ENCODE measurements at regions not wholly inside any gene's neighbourhood (a gene's known extent, or its start where the extent isn't known, plus 50 kb on each side); places are given as distances from the start of the nearest gene placed in this dataset.

GRCh38 chr22:48705917-48706605, 1121.6 kb downstream of the BRD1 start:
- DNase-seq (ENCODE audit: low read depth, low spot score) (no peak), ATAC-seq (no peak)
- H3K27ac ChIP-seq (ENCODE audit: low read depth, low read length): no peak overlapping the region
- ChIA-PET CTCF (no interaction called here), POLR2A (no interaction called here), RAD21 (ENCODE audit: low non-redundant PET in 1 of 2, low total read pairs in 2 of 2, uncharacterized antibody in 2 of 2, unreplicated experiment in 2 of 2) (no interaction called here)
- H4K20me1 ChIP-seq (ENCODE audit: insufficient read depth): no peaks in the 10 kb centered on the region
- no peaks in the 10 kb centered on the region for H3K27me3 ChIP-seq (ENCODE audit: insufficient read depth, low read length)
- no peaks in the 10 kb centered on the region for H3K79me2 ChIP-seq (ENCODE audit: insufficient read depth, low read length)
- H3K36me3 ChIP-seq (ENCODE audit: control insufficient read depth in 1 of 2, insufficient read depth in 2 of 2, low read length in 2 of 2): no peaks in the 10 kb centered on the region
- intact Hi-C loops (cut with micrococcal nuclease): no loop called here
- H3K4me2 ChIP-seq (ENCODE audit: low read length): no peak overlapping the region
- H3K4me1 ChIP-seq (ENCODE audit: control insufficient read depth in 1 of 2, insufficient read depth in 2 of 2, low read length in 2 of 2): no peaks in the 10 kb centered on the region
- no peaks in the 10 kb centered on the region; a peak in 1 of 4 replicates for H3K9me3 ChIP-seq (ENCODE audit: control insufficient read depth in 1 of 2, insufficient read depth in 1 of 2, low read depth in 1 of 2, low read length in 2 of 2)
- no peak for TF ChIP-seq CBX3 (IDR thresholded peaks at IDR 0.05; ENCODE audit: low read depth)
- no peak for TF ChIP-seq ELF1 (IDR thresholded peaks at IDR 0.05; ENCODE audit: borderline replicate concordance, low read depth)
- TF ChIP-seq ZBTB33 (IDR thresholded peaks at IDR 0.05; ENCODE audit: extremely low read depth, insufficient replicate concordance, low read length): no peak
- no peak for TF ChIP-seq ZNF274 (IDR thresholded peaks at IDR 0.05; ENCODE audit: low read depth, low read length)
- no peak for TF ChIP-seq TCF7L2 (IDR thresholded peaks at IDR 0.05; ENCODE audit: borderline replicate concordance, extremely low read depth, insufficient read depth, insufficient read length)
- no peak for TF ChIP-seq REST (IDR thresholded peaks at IDR 0.05; ENCODE audit: low read depth)
- no peak for TF ChIP-seq ATF3 (IDR thresholded peaks at IDR 0.05)
- TF ChIP-seq CTCF (IDR thresholded peaks at IDR 0.05 in 2 of 3, conservative IDR thresholded peaks at IDR 0.05 in 1 of 3; ENCODE audit: borderline replicate concordance in 1 of 3, insufficient read depth in 1 of 3, low read depth in 2 of 3, low read length in 2 of 3): no peak
- no peak for TF ChIP-seq POLR2AphosphoS5 (IDR thresholded peaks at IDR 0.05; ENCODE audit: low read depth, low read length)
- no peak for TF ChIP-seq RAD21 (IDR thresholded peaks at IDR 0.05; ENCODE audit: low read depth)
- no peak for TF ChIP-seq EGR1 (IDR thresholded peaks at IDR 0.05; ENCODE audit: low read depth)
- no peak for TF ChIP-seq ZFX (IDR thresholded peaks at IDR 0.05)
- no peak for TF ChIP-seq JUND (IDR thresholded peaks at IDR 0.05)
- TF ChIP-seq SP1 (IDR thresholded peaks at IDR 0.05; ENCODE audit: low read depth): no peak
- TF ChIP-seq EZH2phosphoT487 (IDR thresholded peaks at IDR 0.05; ENCODE audit: borderline replicate concordance): no peak
- TF ChIP-seq YY1 (IDR thresholded peaks at IDR 0.05; ENCODE audit: extremely low read depth, insufficient replicate concordance, low read depth, low read length): no peak
- no peak for TF ChIP-seq SRF (IDR thresholded peaks at IDR 0.05; ENCODE audit: low read depth)
- TF ChIP-seq POLR2A (IDR thresholded peaks at IDR 0.05; ENCODE audit: borderline replicate concordance, extremely low read depth, insufficient read depth, insufficient read length): no peak
- no peak for TF ChIP-seq EZH2 (IDR thresholded peaks at IDR 0.05)
- TF ChIP-seq CEBPB (IDR thresholded peaks at IDR 0.05; ENCODE audit: low read depth): no peak
- H3K4me3 ChIP-seq (replicated peaks in 1 of 2; ENCODE audit: low read depth in 1 of 2, low read length in 2 of 2): no peak overlapping the region
- no peaks in the 10 kb centered on the region for H3K9me2 ChIP-seq (ENCODE audit: insufficient read depth)
- no peak overlapping the region for H2AFZ ChIP-seq (ENCODE audit: low read depth, low read length, poor library complexity, severe bottlenecking)
- no TSS peak for BruUV-seq (replicated peaks)
- no peak overlapping the region for H3K9ac ChIP-seq (ENCODE audit: low read length)
